ENCODE measurements at regions not wholly inside any gene's neighbourhood (a gene's known extent, or its start where the extent isn't known, plus 50 kb on each side); places are given as distances from the start of the nearest gene placed in this dataset.

GRCh38 chr2:128559533-128560515, 241.2 kb upstream of the HS6ST1 start:
- no peak for TF ChIP-seq CTCF (IDR thresholded peaks at IDR 0.05; ENCODE audit: extremely low read depth in 1 of 2, insufficient read depth in 1 of 2, low read depth in 1 of 2, low read length in 2 of 2)
- TF ChIP-seq POLR2A (IDR thresholded peaks at IDR 0.05; ENCODE audit: low read depth, low read length) = no peak
- TF ChIP-seq MAX (IDR thresholded peaks at IDR 0.05; ENCODE audit: insufficient read depth, insufficient read length) = no peak
- TF ChIP-seq MYC (IDR thresholded peaks at IDR 0.05; ENCODE audit: low read depth, low read length) = no peak
- TF ChIP-seq JUN (IDR thresholded peaks at IDR 0.05; ENCODE audit: borderline replicate concordance, insufficient read depth, insufficient read length, low read depth) = no peak
